Activated CD4-positive, alpha-beta T cell treated with anti-CD3 and anti-CD28 coated beads, Interleukin-2, amount 10 ng/mL, durations not matched to agents 24 days and 14 days (primary cell): ENCODE measurements at regions not wholly inside any gene's neighbourhood (a gene's known extent, or its start where the extent isn't known, plus 50 kb on each side); places are given as distances from the start of the nearest gene placed in this dataset.
"Not testable (repeated sequence)": the region's sequence is repeated elsewhere in the genome, so short reads cannot be mapped to it uniquely, and the experiment has no call there.

Source experiments
- DNase-seq: peaks from one replicate; pipeline ENCODE4 v3.0.0; 2022
- H3K27ac Mint-ChIP-seq: one replicate; pipeline ENCODE4 v1.8.0; 2022; ENCODE audit warnings: mild to moderate bottlenecking, mixed read lengths
- H3K27me3 Mint-ChIP-seq: one replicate; pipeline ENCODE4 v1.8.0; 2022; ENCODE audit warnings: mixed read lengths
- H3K36me3 Mint-ChIP-seq: one replicate; pipeline ENCODE4 v1.8.0; 2022; ENCODE audit warnings: low read depth, mild to moderate bottlenecking, mixed read lengths
- H3K4me1 Mint-ChIP-seq: one replicate; pipeline ENCODE4 v1.8.0; 2021; ENCODE audit warnings: mixed read lengths
- H3K4me3 Mint-ChIP-seq: one replicate; pipeline ENCODE4 v1.8.0; 2022; ENCODE audit warnings: mild to moderate bottlenecking, moderate library complexity, mixed read lengths
- H3K9me3 Mint-ChIP-seq: one replicate; pipeline ENCODE4 v1.8.0; 2021; ENCODE audit warnings: mixed read lengths
- intact Hi-C: fragments of 100-400 bp; cut with micrococcal nuclease; formaldehyde crosslinking; loops from one replicate; pipeline ENCODE4 v1.15.1; 2023

GRCh38 chr7:20913853-20914252 is 127.2 kb upstream of the SP8 start:
- H3K4me1 Mint-ChIP-seq: no peaks in the 10 kb centered on the region
- H3K36me3 Mint-ChIP-seq: no peaks in the 10 kb centered on the region
- DNase-seq: no peak
- H3K9me3 Mint-ChIP-seq: no peaks in the 10 kb centered on the region
- H3K27me3 Mint-ChIP-seq: no peaks in the 10 kb centered on the region
- no peak overlapping the region for H3K4me3 Mint-ChIP-seq
- intact Hi-C loops: no loop called here
- no peak overlapping the region for H3K27ac Mint-ChIP-seq

- no peaks in the 10 kb centered on the region for H3K36me3 Mint-ChIP-seq
- intact Hi-C loops: no loop called here
- no peak for DNase-seq
- H3K27ac Mint-ChIP-seq: no peak overlapping the region
- H3K27me3 Mint-ChIP-seq: no peaks in the 10 kb centered on the region
- no peaks in the 10 kb centered on the region for H3K9me3 Mint-ChIP-seq
- no peak overlapping the region for H3K4me3 Mint-ChIP-seq
- H3K4me1 Mint-ChIP-seq: no peaks in the 10 kb centered on the region
These were observed 129.6 kb upstream of the SP8 start for GRCh38 chr7:20916311-20916710.

DNA sequence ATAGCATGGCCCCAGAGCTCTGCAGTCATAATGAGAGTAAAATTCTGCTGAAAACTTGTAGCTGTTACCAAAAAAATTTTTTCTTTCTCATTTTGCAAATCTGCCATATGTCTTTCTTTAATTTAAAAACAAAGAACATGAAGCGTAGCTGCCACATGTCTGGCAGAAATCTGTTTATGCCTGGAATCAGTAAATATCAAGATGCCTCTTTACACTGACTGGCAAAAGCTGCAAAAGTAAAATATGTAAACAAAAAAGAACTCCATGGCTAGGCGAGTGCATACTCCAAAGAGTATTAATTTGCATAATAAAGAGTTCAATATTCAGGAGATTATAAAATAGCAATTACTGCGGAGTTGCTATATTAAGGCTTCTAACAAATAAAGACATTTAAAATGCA is 130.9 kb upstream of the SP8 start:
- no peak overlapping the region for H3K27ac Mint-ChIP-seq
- H3K4me1 Mint-ChIP-seq: no peaks in the 10 kb centered on the region
- no peak overlapping the region for H3K4me3 Mint-ChIP-seq

DNA sequence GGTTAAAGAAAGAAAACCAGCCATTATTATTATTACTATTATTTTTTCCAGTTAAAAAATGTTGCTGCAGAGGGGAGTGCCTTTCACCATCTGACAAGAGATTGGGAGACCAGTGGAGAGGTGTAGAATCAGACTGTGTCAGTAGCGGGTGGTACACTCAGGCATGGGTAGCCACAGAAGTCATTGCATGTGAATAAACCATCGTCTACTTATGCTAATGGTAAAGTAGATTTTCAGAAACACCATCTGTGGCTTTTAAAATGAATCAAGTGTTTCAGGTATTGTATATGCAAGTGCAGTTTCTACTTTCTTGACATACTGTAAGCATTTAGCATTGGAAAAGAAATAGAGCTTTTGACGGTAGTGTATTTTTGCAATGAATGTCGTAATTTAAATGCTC is 131.5 kb upstream of the SP8 start:
- no peak overlapping the region for H3K27ac Mint-ChIP-seq
- no peak for DNase-seq
- H3K9me3 Mint-ChIP-seq: no peaks in the 10 kb centered on the region
- no peaks in the 10 kb centered on the region for H3K27me3 Mint-ChIP-seq
- no peaks in the 10 kb centered on the region for H3K4me1 Mint-ChIP-seq
- no peak overlapping the region for H3K4me3 Mint-ChIP-seq
- intact Hi-C loops: no loop called here
- H3K36me3 Mint-ChIP-seq: no peaks in the 10 kb centered on the region

More for the DNA sequence above, 130.9 kb upstream of the SP8 start:
- Mint-ChIP-seq H3K9me3 (no peaks in the 10 kb centered on the region), H3K36me3 (no peaks in the 10 kb centered on the region), H3K27me3 (no peaks in the 10 kb centered on the region)
- intact Hi-C loops: no loop called here
- no peak for DNase-seq

- H3K4me1 Mint-ChIP-seq, H3K4me3 Mint-ChIP-seq, DNase-seq, intact Hi-C loops, H3K27ac Mint-ChIP-seq, H3K27me3 Mint-ChIP-seq, H3K36me3 Mint-ChIP-seq: not testable (repeated sequence)
- peaks cover 10% of the 10 kb centered on the region for H3K9me3 Mint-ChIP-seq
These were observed 140.5 kb upstream of the SP8 start for GRCh38 chr7:20927178-20927577.

- Mint-ChIP-seq H3K4me3 (no peak overlapping the region), H3K36me3 (no peaks in the 10 kb centered on the region), H3K4me1 (no peaks in the 10 kb centered on the region), H3K27me3 (no peaks in the 10 kb centered on the region), H3K9me3 (peaks cover 10% of the 10 kb centered on the region), H3K27ac (no peak overlapping the region)
- intact Hi-C loops: no loop called here
- DNase-seq: no peak
These were observed 141.3 kb upstream of the SP8 start for GRCh38 chr7:20927976-20928375.

DNA sequence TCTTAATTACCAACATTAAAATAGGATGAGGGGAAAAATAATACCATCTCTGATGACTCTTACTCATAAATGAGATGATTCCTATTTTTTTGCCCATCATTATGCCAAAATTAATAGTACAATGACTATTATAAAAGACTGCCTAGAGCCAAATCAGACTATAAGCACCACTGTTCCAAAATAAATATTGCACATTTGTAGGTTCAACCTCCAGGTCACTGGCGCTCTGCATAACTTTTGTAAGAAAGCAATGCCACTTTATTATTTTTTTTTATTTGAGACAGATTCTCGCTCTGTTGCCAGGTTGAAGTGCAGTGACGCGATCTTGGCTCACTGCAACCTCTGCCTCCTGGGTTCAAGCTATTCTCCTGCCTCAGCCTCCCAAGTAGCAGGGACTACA is 142.5 kb upstream of the SP8 start:
- no peak overlapping the region for H3K4me3 Mint-ChIP-seq
- DNase-seq: no peak
- H3K27ac Mint-ChIP-seq: no peak overlapping the region
- intact Hi-C loops: no loop called here
- no peaks in the 10 kb centered on the region for H3K36me3 Mint-ChIP-seq
- no peaks in the 10 kb centered on the region for H3K4me1 Mint-ChIP-seq
- no peaks in the 10 kb centered on the region for H3K27me3 Mint-ChIP-seq
- peaks cover 8% of the 10 kb centered on the region for H3K9me3 Mint-ChIP-seq

GRCh38 chr7:20931739-20932138 is 145.1 kb upstream of the SP8 start:
- Mint-ChIP-seq H3K4me1 (no peaks in the 10 kb centered on the region), H3K36me3 (no peaks in the 10 kb centered on the region), H3K27me3 (no peaks in the 10 kb centered on the region), H3K4me3 (no peak overlapping the region), H3K27ac (no peak overlapping the region), H3K9me3 (no peaks in the 10 kb centered on the region)
- no peak for DNase-seq
- intact Hi-C loops: no loop called here

DNA sequence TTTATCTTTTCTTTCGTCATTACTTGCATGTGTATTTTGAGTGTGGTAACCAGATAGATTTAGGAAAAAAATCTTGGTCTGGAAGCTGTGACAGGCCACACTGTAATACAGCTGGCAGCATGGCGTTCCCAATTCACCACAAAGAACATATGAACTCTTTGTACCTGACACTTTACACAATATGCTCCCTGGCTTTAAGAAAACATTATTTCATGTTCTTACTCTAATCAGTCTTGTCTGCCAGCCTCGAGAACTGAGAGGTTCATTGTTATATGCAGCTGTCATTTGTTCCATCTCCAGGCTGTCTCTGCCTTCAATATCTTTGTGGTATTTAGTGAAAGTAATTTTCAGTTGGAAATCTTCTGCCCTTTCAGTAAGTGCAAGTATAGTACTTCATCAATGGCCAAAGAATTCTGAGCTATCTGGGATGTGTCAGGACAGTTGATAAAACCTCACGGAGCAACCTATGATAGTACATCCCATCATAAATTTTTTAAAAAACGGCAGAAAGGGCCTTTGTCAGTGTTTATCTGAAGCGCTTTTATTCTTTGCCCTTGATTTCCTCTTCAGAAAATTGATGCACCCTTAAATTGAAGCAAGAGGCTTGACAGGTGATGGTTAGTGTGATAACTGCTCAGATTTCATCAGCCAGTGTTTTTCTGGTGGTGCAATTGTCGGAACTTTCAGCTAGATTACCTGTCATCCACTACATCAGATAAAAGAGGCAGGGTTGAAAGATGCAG is 146.3 kb upstream of the SP8 start:
- DNase-seq: no peak
- intact Hi-C loops: no loop called here
- Mint-ChIP-seq H3K9me3 (no peaks in the 10 kb centered on the region), H3K27ac (no peak overlapping the region), H3K4me1 (no peaks in the 10 kb centered on the region), H3K27me3 (no peaks in the 10 kb centered on the region), H3K4me3 (no peak overlapping the region), H3K36me3 (no peaks in the 10 kb centered on the region)

GRCh38 chr7:20945451-20945850 is 158.8 kb upstream of the SP8 start:
- no peaks in the 10 kb centered on the region for H3K36me3 Mint-ChIP-seq
- no peak for DNase-seq
- intact Hi-C loops: no loop called here
- no peaks in the 10 kb centered on the region for H3K9me3 Mint-ChIP-seq
- no peak overlapping the region for H3K27ac Mint-ChIP-seq
- no peaks in the 10 kb centered on the region for H3K27me3 Mint-ChIP-seq
- H3K4me1 Mint-ChIP-seq: no peaks in the 10 kb centered on the region
- no peak overlapping the region for H3K4me3 Mint-ChIP-seq

DNA sequence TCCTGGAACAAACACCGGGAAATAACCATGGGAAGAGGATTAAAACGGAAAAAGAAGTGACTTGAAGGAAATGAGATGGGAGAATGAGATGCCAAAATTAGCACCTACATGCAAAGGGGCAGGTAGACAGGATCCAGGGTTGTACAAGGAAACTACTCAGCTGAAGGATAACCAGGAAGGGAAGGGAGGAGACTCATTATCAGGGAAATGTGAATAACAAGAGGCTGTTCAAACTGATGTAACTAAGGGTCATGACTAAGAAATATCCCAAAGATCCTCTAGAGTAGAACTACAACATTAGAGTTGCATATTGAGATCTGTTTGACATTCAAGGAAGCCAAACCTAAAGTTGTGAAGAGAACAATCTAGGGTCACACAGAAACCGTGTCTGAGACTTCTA is 166.2 kb upstream of the SP8 start:
- H3K4me3 Mint-ChIP-seq: no peak overlapping the region
- no peak for DNase-seq
- intact Hi-C loops: no loop called here
- H3K27me3 Mint-ChIP-seq: no peaks in the 10 kb centered on the region
- H3K27ac Mint-ChIP-seq: no peak overlapping the region
- H3K4me1 Mint-ChIP-seq: no peaks in the 10 kb centered on the region
- H3K36me3 Mint-ChIP-seq: no peaks in the 10 kb centered on the region
- no peaks in the 10 kb centered on the region for H3K9me3 Mint-ChIP-seq

GRCh38 chr7:20954711-20955619 is 168.3 kb upstream of the SP8 start:
- intact Hi-C loops: no loop called here
- no peaks in the 10 kb centered on the region for H3K9me3 Mint-ChIP-seq
- no peaks in the 10 kb centered on the region for H3K36me3 Mint-ChIP-seq
- no peak overlapping the region for H3K4me3 Mint-ChIP-seq
- H3K4me1 Mint-ChIP-seq: no peaks in the 10 kb centered on the region
- H3K27me3 Mint-ChIP-seq: no peaks in the 10 kb centered on the region
- no peak overlapping the region for H3K27ac Mint-ChIP-seq
- no peak for DNase-seq

- no peaks in the 10 kb centered on the region for H3K27me3 Mint-ChIP-seq
These were observed 171.9 kb upstream of the SP8 start for GRCh38 chr7:20958572-20958971.

GRCh38 chr7:20959281-20959680 is 172.6 kb upstream of the SP8 start:
- no peak overlapping the region for H3K27ac Mint-ChIP-seq

More at GRCh38 chr7:20958572-20958971, 171.9 kb upstream of the SP8 start:
- no peaks in the 10 kb centered on the region for H3K9me3 Mint-ChIP-seq
- no peak for DNase-seq
- no peak overlapping the region for H3K27ac Mint-ChIP-seq
- H3K4me1 Mint-ChIP-seq: no peaks in the 10 kb centered on the region
- no peak overlapping the region for H3K4me3 Mint-ChIP-seq
- intact Hi-C loops: no loop called here
- no peaks in the 10 kb centered on the region for H3K36me3 Mint-ChIP-seq

More at GRCh38 chr7:20959281-20959680, 172.6 kb upstream of the SP8 start:
- H3K4me3 Mint-ChIP-seq: no peak overlapping the region
- H3K36me3 Mint-ChIP-seq: no peaks in the 10 kb centered on the region
- intact Hi-C loops: no loop called here
- H3K4me1 Mint-ChIP-seq: no peaks in the 10 kb centered on the region
- H3K9me3 Mint-ChIP-seq: no peaks in the 10 kb centered on the region
- no peak for DNase-seq
- H3K27me3 Mint-ChIP-seq: no peaks in the 10 kb centered on the region
